ENCODE measurements at regions not wholly inside any gene's neighbourhood (a gene's known extent, or its start where the extent isn't known, plus 50 kb on each side); places are given as distances from the start of the nearest gene placed in this dataset.

DNA sequence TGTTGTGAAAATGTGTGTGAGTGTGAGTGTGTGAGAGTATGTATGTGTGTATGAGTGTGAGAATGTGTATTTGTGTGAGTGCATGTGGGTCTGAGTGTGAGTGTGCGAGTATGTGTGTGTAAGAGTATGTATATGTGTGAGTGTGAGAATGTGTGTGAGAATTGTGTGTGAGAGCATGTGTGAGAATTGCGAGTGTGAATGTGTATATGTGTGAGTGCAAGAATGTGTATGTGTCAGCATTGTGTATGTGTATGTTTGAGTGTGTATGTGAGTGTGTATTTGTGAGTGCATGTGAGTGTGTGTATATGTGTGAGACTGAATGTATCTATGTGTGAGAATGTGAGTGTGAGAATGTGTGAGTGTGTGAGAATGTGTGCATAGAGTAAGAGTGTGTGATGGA lies 72.0 kb upstream of the PCBD1 start:
- H3K27ac ChIP-seq (ENCODE audit: control insufficient read depth, insufficient read depth, low read length): no peak overlapping the region
- peaks cover 4% of the 10 kb centered on the region for H3K27me3 ChIP-seq (ENCODE audit: control insufficient read depth, extremely low read depth, insufficient read depth, low read length)
- H2AFZ ChIP-seq (ENCODE audit: control insufficient read depth, low read length): no peak overlapping the region
- dilution Hi-C loops (cut with MboI; ENCODE audit: extremely low pct_ligation_motif_present, low sequenced_read_pairs): no loop called here
- H3K9me1 ChIP-seq (ENCODE audit: control insufficient read depth, extremely low read depth, insufficient read depth, low read length): no peaks in the 10 kb centered on the region
- no peak overlapping the region for H3K4me2 ChIP-seq (ENCODE audit: control insufficient read depth, extremely low read depth, insufficient read depth, low read depth, low read length)
- no peaks in the 10 kb centered on the region for H4K20me1 ChIP-seq (ENCODE audit: control insufficient read depth, extremely low read depth, insufficient read depth, low read length)
- no peaks in the 10 kb centered on the region for H3K36me3 ChIP-seq (ENCODE audit: control insufficient read depth in 2 of 2, extremely low read depth in 1 of 2, insufficient read depth in 2 of 2, low read length in 2 of 2)
- DNase-seq (ENCODE audit: low read depth, low spot score) (no peak), FAIRE-seq (peak; percentile 46)
- H3K79me2 ChIP-seq (ENCODE audit: control insufficient read depth, insufficient read depth, low read length): no peaks in the 10 kb centered on the region
- no peaks in the 10 kb centered on the region for H3K9me3 ChIP-seq (ENCODE audit: control insufficient read depth, low read depth, low read length)
- H3K4me1 ChIP-seq (ENCODE audit: control insufficient read depth, extremely low read depth, insufficient read depth, low read length): no peaks in the 10 kb centered on the region
- no peak overlapping the region for H3K4me3 ChIP-seq (ENCODE audit: control insufficient read depth in 2 of 3, extremely low read depth in 1 of 3, insufficient read depth in 2 of 3, low read depth in 1 of 3, low read length in 3 of 3)
- no peak overlapping the region for H3K9ac ChIP-seq (ENCODE audit: control insufficient read depth, extremely low read depth, insufficient read depth, low read length)
- TF ChIP-seq, protein P1, sequence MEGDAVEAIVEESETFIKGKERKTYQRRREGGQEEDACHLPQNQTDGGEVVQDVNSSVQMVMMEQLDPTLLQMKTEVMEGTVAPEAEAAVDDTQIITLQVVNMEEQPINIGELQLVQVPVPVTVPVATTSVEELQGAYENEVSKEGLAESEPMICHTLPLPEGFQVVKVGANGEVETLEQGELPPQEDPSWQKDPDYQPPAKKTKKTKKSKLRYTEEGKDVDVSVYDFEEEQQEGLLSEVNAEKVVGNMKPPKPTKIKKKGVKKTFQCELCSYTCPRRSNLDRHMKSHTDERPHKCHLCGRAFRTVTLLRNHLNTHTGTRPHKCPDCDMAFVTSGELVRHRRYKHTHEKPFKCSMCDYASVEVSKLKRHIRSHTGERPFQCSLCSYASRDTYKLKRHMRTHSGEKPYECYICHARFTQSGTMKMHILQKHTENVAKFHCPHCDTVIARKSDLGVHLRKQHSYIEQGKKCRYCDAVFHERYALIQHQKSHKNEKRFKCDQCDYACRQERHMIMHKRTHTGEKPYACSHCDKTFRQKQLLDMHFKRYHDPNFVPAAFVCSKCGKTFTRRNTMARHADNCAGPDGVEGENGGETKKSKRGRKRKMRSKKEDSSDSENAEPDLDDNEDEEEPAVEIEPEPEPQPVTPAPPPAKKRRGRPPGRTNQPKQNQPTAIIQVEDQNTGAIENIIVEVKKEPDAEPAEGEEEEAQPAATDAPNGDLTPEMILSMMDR (optimal IDR thresholded peaks at IDR 0.05 in 1 of 3, IDR thresholded peaks at IDR 0.05 in 1 of 3, conservative IDR thresholded peaks at IDR 0.05 in 1 of 3; ENCODE audit: extremely low read depth in 1 of 3, insufficient read depth in 2 of 3, low read length in 3 of 3): no peak
- TF ChIP-seq EZH2 (IDR thresholded peaks at IDR 0.05; ENCODE audit: low read length): no peak

DNA sequence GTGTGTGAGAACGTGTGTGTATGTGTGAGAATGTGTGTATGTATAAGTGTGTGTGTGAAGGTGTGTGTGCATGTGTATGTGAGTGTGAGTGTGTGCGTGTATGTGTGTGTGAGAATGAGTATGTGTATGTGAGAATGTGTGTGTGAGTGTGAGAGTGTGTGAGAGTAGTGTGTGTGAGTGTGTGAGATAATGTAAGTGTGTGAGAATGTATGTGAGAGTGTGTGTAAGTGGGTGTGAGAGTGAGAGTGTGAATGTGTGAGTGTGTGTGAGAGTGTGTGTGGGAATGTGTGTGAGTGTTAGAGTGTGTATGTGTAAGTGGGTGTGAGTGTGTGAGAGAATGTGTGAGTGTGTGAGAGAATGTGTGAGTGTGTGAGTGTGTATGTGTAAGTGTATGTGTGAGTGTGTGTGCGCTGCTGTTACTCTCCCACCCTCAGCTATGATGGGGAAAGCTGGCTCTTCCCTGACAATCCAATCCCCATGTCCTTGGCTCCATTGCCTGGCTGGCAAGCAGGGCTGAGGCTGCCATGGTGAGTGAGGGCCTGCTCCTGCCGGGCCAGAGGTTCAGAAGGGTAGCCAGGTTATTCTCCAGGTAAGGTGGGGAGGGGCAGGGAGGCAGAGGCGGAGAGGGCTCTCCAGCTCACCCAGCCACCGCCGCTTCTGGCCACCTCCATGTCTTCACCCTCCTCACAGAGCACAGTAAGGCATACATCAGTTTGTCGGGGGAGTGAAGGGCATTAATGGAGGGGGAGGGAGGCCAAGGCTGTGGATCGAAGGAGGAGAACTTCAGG lies 72.6 kb upstream of the PCBD1 start:
- no peaks in the 10 kb centered on the region for H3K79me2 ChIP-seq (ENCODE audit: control insufficient read depth, insufficient read depth, low read length)
- H3K9me3 ChIP-seq (ENCODE audit: control insufficient read depth, low read depth, low read length): no peaks in the 10 kb centered on the region
- H3K27ac ChIP-seq (ENCODE audit: control insufficient read depth, insufficient read depth, low read length): no peak overlapping the region
- DNase-seq (ENCODE audit: low read depth, low spot score) (no peak), FAIRE-seq (no peak)
- peaks cover 6% of the 10 kb centered on the region for H3K27me3 ChIP-seq (ENCODE audit: control insufficient read depth, extremely low read depth, insufficient read depth, low read length)
- no peaks in the 10 kb centered on the region for H3K36me3 ChIP-seq (ENCODE audit: control insufficient read depth in 2 of 2, extremely low read depth in 1 of 2, insufficient read depth in 2 of 2, low read length in 2 of 2)
- dilution Hi-C loops (cut with MboI; ENCODE audit: extremely low pct_ligation_motif_present, low sequenced_read_pairs): no loop called here
- TF ChIP-seq EZH2 (IDR thresholded peaks at IDR 0.05; ENCODE audit: low read length): no peak
- TF ChIP-seq, protein P1 (optimal IDR thresholded peaks at IDR 0.05 in 1 of 3, IDR thresholded peaks at IDR 0.05 in 1 of 3, conservative IDR thresholded peaks at IDR 0.05 in 1 of 3; ENCODE audit: extremely low read depth in 1 of 3, insufficient read depth in 2 of 3, low read length in 3 of 3): no peak
- no peak overlapping the region for H3K9ac ChIP-seq (ENCODE audit: control insufficient read depth, extremely low read depth, insufficient read depth, low read length)
- no peak overlapping the region for H2AFZ ChIP-seq (ENCODE audit: control insufficient read depth, low read length)
- no peaks in the 10 kb centered on the region for H3K4me1 ChIP-seq (ENCODE audit: control insufficient read depth, extremely low read depth, insufficient read depth, low read length)
- no peaks in the 10 kb centered on the region for H3K9me1 ChIP-seq (ENCODE audit: control insufficient read depth, extremely low read depth, insufficient read depth, low read length)
- H3K4me2 ChIP-seq (ENCODE audit: control insufficient read depth, extremely low read depth, insufficient read depth, low read depth, low read length): no peak overlapping the region
- no peaks in the 10 kb centered on the region for H4K20me1 ChIP-seq (ENCODE audit: control insufficient read depth, extremely low read depth, insufficient read depth, low read length)
- H3K4me3 ChIP-seq (ENCODE audit: control insufficient read depth in 2 of 3, extremely low read depth in 1 of 3, insufficient read depth in 2 of 3, low read depth in 1 of 3, low read length in 3 of 3): no peak overlapping the region

All from keratinocyte (primary cell).